PC-3 (cell line): ENCODE measurements at regions not wholly inside any gene's neighbourhood (a gene's known extent, or its start where the extent isn't known, plus 50 kb on each side); places are given as distances from the start of the nearest gene placed in this dataset.

Experiments used
- ATAC-seq: fragments of 200-7000 bp; cut with Tn5 transposase; 2 replicates; pipeline ENCODE4 v1.9.1; 2020; ENCODE audit warnings: mild to moderate bottlenecking, moderate library complexity
- BruUV-seq: library from RNA; stranded (reverse); fragments of 400-500 nt; replicated peaks from 2 replicates; lab custom pipeline; 2021; lab: Mats Ljungman, UMichigan
- CTCF ChIA-PET: fragments of 300-600 bp; sonication (Branson Sonifier 250); formaldehyde crosslinking; loops from one replicate; lab custom pipeline; 2022; ENCODE audit warnings: antibody characterized with exemption; lab: Charles Lee
- POLR2A ChIA-PET: fragments of 300-600 bp; sonication (Branson Sonifier 250); formaldehyde crosslinking; loops from one replicate; lab custom pipeline; 2022; ENCODE audit warnings: antibody characterized with exemption; ENCODE audit not compliant: unreplicated experiment; lab: Charles Lee
- DNase-seq: peaks from one replicate; pipeline ENCODE4 v3.0.0-alpha.2; 2015
- H2AFZ ChIP-seq: fragments of 300-600 bp; sonication (generic); 2 replicates; pipeline ENCODE4 v1.6.0; 2016; ENCODE audit warnings: antibody characterized with exemption, low read length
- H3F3A ChIP-seq: fragments of 300-600 bp; sonication (generic); one replicate; pipeline ENCODE4 v1.6.0; 2017; ENCODE audit warnings: antibody characterized with exemption, low read length, control low read depth, mild to moderate bottlenecking; ENCODE audit not compliant: unreplicated experiment
- H3K27ac ChIP-seq: fragments of 300-600 bp; sonication (generic); 2 replicates; pipeline ENCODE4 v1.5.1; 2016; ENCODE audit warnings: mild to moderate bottlenecking, low read length
- H3K27me3 ChIP-seq: fragments of 300-600 bp; sonication (generic); 2 replicates; pipeline ENCODE4 v1.6.1; 2016; ENCODE audit warnings: low read length, mixed read lengths
- H3K36me3 ChIP-seq: fragments of 300-600 bp; sonication (generic); 2 replicates; pipeline ENCODE4 v1.6.1; 2016; ENCODE audit warnings: low read depth, mixed run types, low read length, mixed read lengths
- H3K4me1 ChIP-seq: fragments of 300-600 bp; sonication (generic); 2 replicates; pipeline ENCODE4 v1.5.1; 2016; ENCODE audit warnings: low read length; ENCODE audit not compliant: insufficient read depth
- H3K4me2 ChIP-seq: fragments of 300-600 bp; sonication (generic); 2 replicates; pipeline ENCODE4 v1.6.0; 2016; ENCODE audit warnings: low read length
- H3K4me3 ChIP-seq: fragments of 300-600 bp; sonication (generic); 2 replicates; pipeline ENCODE4 v1.5.1; 2016; ENCODE audit warnings: mild to moderate bottlenecking, low read length, mixed read lengths
- H3K79me2 ChIP-seq: fragments of 300-600 bp; sonication (generic); 2 replicates; pipeline ENCODE4 v1.6.1; 2017; ENCODE audit warnings: low read length, mixed read lengths
- H3K9ac ChIP-seq: fragments of 300-600 bp; sonication (generic); 2 replicates; pipeline ENCODE4 v1.6.0; 2016; ENCODE audit warnings: mild to moderate bottlenecking, low read length
- H3K9me2 ChIP-seq: fragments of 300-600 bp; sonication (generic); replicated peaks from 2 replicates; pipeline ENCODE4 v1.6.1; 2016; ENCODE audit warnings: mixed run types, low read length, mixed read lengths
- H3K9me3 ChIP-seq: fragments of 300-600 bp; sonication (generic); 2 replicates; pipeline ENCODE4 v1.6.1; 2016; ENCODE audit warnings: low read length, mixed read lengths
- H4K20me1 ChIP-seq: fragments of 300-600 bp; sonication (generic); 2 replicates; pipeline ENCODE4 v1.6.1; 2016; ENCODE audit warnings: low read length, mixed read lengths
- CTCF ChIP-seq: fragments of 300-600 bp; sonication (generic); conservative IDR thresholded peaks from 2 replicates; pipeline ENCODE4 v1.5.1; 2017; ENCODE audit warnings: antibody characterized with exemption, low read depth, mild to moderate bottlenecking, low read length
- EZH2 ChIP-seq: fragments of 300-600 bp; sonication (generic); IDR thresholded peaks from one replicate; pipeline ENCODE4 v1.6.1; 2017; ENCODE audit warnings: antibody characterized with exemption, mild to moderate bottlenecking, low read length; ENCODE audit not compliant: unreplicated experiment
- EZH2phosphoT487 ChIP-seq: fragments of 300-600 bp; sonication (generic); IDR thresholded peaks from 2 replicates; pipeline ENCODE4 v1.6.1; 2018; ENCODE audit warnings: mild to moderate bottlenecking, antibody characterized with exemption, low read length, borderline replicate concordance
- intact Hi-C: fragments of 100-400 bp; cut with micrococcal nuclease; formaldehyde crosslinking; loops from 2 replicates; pipeline ENCODE4 v1.9.0; 2023

DNA sequence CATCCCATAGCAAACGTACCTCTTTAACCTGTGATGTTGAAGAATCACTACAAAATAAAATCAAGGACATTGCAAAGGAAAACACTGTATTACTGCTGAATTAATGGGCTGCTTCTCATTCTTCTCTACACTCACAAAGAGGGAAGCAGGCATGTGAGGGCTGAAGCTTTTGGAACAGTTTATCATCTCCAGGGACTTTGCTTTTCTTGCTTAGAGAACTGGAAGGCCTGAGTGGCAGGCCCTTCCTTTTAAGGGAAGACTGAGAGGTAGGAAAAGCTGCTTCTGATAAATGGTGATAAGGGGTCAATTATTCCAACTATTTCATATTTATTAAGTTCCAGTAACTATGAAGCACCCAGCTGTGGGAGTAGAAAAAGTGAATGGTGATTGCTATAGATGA is 649.6 kb downstream of the NTRK3 start:
- no peak for ATAC-seq

DNA sequence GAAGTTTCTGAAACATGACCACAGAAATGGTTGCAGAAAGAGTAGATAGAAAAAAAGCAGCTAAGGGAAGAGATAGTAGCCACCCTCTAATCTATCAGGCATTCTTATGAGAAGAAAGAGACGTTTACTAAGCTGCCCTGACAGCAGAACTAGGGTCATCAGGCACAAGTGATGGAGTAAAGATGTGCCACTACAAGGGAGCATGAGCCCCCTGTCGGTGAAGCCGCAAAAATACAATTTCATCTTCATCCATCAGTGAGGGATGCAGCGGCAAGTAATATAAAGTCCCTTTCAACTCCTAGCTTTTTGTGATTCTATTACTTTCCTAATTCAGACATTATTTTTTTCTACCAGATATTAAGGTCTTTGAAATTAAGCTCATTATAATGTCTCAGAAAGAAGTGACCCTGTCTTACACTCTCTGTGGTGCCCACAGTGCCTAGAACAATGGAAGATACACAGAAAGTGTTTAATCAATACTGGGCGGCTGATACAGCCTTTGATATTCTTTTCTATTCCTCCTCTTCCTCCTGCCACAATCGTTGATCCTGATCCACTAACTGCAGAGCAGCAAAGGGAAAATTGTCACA is 651.6 kb downstream of the NTRK3 start:
- no peak overlapping the region for H3K4me3 ChIP-seq
- H4K20me1 ChIP-seq = no peaks in the 10 kb centered on the region
- intact Hi-C loops = no loop called here
- H3K9me3 ChIP-seq = no peaks in the 10 kb centered on the region
- no peak overlapping the region for H3K4me2 ChIP-seq
- H3F3A ChIP-seq = no peaks in the 10 kb centered on the region
- DNase-seq = peak; percentile 7
- H3K9me2 ChIP-seq = no peaks in the 10 kb centered on the region
- H3K79me2 ChIP-seq = no peaks in the 10 kb centered on the region
- H3K4me1 ChIP-seq = no peaks in the 10 kb centered on the region
- BruUV-seq = no TSS peak
- no peak overlapping the region for H2AFZ ChIP-seq
- no peaks in the 10 kb centered on the region for H3K36me3 ChIP-seq
- H3K27ac ChIP-seq = no peak overlapping the region
- H3K27me3 ChIP-seq = no peaks in the 10 kb centered on the region
- ChIA-PET CTCF (no interaction called here), POLR2A (no interaction called here)
- ATAC-seq = no peak
- H3K9ac ChIP-seq = no peak overlapping the region
- TF ChIP-seq EZH2 = no peak
- TF ChIP-seq CTCF = peak; percentile 53

More for the DNA sequence above, 649.6 kb downstream of the NTRK3 start:
- no peak for DNase-seq
- H3K36me3 ChIP-seq = no peaks in the 10 kb centered on the region
- ChIA-PET POLR2A (no interaction called here), CTCF (no interaction called here)
- no peaks in the 10 kb centered on the region for H3K27me3 ChIP-seq
- no peaks in the 10 kb centered on the region for H3F3A ChIP-seq
- H3K4me1 ChIP-seq = no peaks in the 10 kb centered on the region
- H3K9ac ChIP-seq = no peak overlapping the region
- H3K4me3 ChIP-seq = no peak overlapping the region
- no peak overlapping the region for H3K4me2 ChIP-seq
- H3K27ac ChIP-seq = no peak overlapping the region
- BruUV-seq = no TSS peak
- H3K9me2 ChIP-seq = no peaks in the 10 kb centered on the region
- H3K79me2 ChIP-seq = no peaks in the 10 kb centered on the region
- intact Hi-C loops = no loop called here
- H3K9me3 ChIP-seq = no peaks in the 10 kb centered on the region
- no peak overlapping the region for H2AFZ ChIP-seq
- TF ChIP-seq EZH2 = no peak
- TF ChIP-seq CTCF = no peak
- no peak for TF ChIP-seq EZH2phosphoT487
- no peaks in the 10 kb centered on the region for H4K20me1 ChIP-seq

DNA sequence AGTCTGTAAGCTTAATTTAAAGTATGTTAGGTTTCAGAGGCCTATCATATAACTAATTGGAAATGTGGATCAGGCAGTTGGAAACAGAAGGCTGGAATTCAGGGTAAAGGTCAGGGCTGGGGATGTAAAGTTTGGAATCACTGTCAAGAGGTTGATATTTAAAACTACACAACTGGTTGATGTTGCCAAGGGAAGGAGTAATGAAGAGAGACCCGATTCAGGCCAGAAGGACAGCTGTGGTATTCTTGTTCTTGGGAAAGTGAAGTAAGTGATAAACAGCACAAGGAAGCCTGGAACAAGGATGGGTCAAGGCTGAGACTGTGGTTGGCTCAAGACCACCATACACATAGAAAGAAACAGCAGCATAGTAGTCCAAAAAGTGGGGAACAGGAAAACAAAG is 654.2 kb downstream of the NTRK3 start:
- no peaks in the 10 kb centered on the region for H4K20me1 ChIP-seq
- DNase-seq = no peak
- ATAC-seq = no peak
- no peaks in the 10 kb centered on the region for H3K27me3 ChIP-seq
- H3K79me2 ChIP-seq = no peaks in the 10 kb centered on the region
- intact Hi-C loops = no loop called here
- no peak overlapping the region for H3K4me3 ChIP-seq
- CTCF ChIA-PET = no interaction called here
- H2AFZ ChIP-seq = no peak overlapping the region
- no peaks in the 10 kb centered on the region for H3K4me1 ChIP-seq
- TF ChIP-seq EZH2phosphoT487 (no peak), CTCF (no peak), EZH2 (no peak)
- H3K9me2 ChIP-seq = no peaks in the 10 kb centered on the region
- H3F3A ChIP-seq = no peaks in the 10 kb centered on the region
- H3K27ac ChIP-seq = no peak overlapping the region
- H3K4me2 ChIP-seq = no peak overlapping the region
- POLR2A ChIA-PET = no interaction called here
- no peak overlapping the region for H3K9ac ChIP-seq
- no peaks in the 10 kb centered on the region for H3K36me3 ChIP-seq
- BruUV-seq = no TSS peak
- no peaks in the 10 kb centered on the region for H3K9me3 ChIP-seq
